Esophagus squamous epithelium (tissue), 4 donors: ENCODE measurements at regions not wholly inside any gene's neighbourhood (a gene's known extent, or its start where the extent isn't known, plus 50 kb on each side); places are given as distances from the start of the nearest gene placed in this dataset.

Source experiments
- CTCF ChIP-seq, 6 experiments: fragments of 450-650 bp in 4 of 6; fragments of 200-600 bp in 2 of 6; sonication (generic) in 2 of 6; IDR thresholded peaks; one replicate each; pipeline ENCODE4 v1.5.1; 2016 to 2019; ENCODE audit warnings: antibody characterized with exemption in 6 of 6, mild to moderate bottlenecking in 4 of 6, moderate library complexity in 4 of 6
- POLR2A ChIP-seq, 4 donors: fragments of 450-650 bp; IDR thresholded peaks; one replicate each; pipeline ENCODE4 v1.6.1; 2017; ENCODE audit warnings: antibody characterized with exemption in 4 of 4, mild to moderate bottlenecking in 4 of 4, moderate library complexity in 3 of 4

GRCh38 chr6:98653179-98653578 lies 181.2 kb upstream of the POU3F2 start:
- TF ChIP-seq CTCF (IDR thresholded peaks at IDR 0.05), result no peak
- TF ChIP-seq POLR2A (IDR thresholded peaks at IDR 0.05), result no peak
